Limb (tissue), 2 donors: ENCODE measurements at regions not wholly inside any gene's neighbourhood (a gene's known extent, or its start where the extent isn't known, plus 50 kb on each side); places are given as distances from the start of the nearest gene placed in this dataset.

Experiments
- DNase-seq, 2 donors: peaks; one replicate each; pipeline ENCODE4 v3.0.0-alpha.2; 2016; ENCODE audit errors: extremely low spot score in 2 of 2

- DNase-seq: no peak
These were observed 356.7 kb upstream of the RPS6KA3 start for GRCh38 chrX:20623448-20623847.

DNA sequence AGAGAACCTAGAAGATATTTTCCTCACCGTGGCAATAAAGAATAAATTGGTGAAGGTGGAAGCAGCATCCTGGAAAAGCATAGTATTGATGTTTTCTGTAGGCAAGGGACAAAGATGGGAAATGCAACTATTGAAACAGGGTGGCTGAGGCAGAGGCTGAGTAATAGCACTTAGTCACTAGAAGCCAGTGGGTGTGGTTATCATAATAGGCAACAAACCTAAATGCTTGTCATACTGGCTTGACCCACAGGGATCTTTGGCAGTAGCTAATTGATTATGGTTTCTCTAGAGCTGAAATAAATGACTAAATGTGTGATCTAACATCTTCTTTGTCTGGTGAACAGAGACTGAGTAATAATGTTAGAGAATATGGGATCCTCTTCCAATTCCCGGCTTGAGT, 353.6 kb upstream of the RPS6KA3 start:
- DNase-seq: no peak

GRCh38 chrX:20609916-20610415, 343.3 kb upstream of the RPS6KA3 start:
- no peak for DNase-seq

DNA sequence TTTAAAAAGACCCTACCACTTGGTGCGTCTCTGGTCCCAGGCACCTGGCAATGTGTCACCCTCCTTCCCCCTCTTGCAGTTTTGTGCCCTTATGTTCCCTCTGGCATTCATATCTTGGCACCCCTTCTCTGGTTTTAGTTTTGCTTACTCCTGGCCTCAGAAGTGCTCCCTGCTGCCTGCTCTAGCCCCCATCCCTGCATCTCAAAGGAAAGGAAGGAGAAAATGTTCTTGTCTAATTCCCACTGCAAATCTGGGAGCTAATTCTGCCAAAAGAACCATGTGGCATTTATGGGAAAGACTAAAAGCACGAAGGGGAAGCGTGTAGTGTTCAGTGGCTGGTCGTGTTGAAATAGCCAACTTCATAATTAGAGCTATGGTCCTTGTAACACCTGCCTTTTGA, 340.1 kb upstream of the RPS6KA3 start:
- DNase-seq: no peak

DNA sequence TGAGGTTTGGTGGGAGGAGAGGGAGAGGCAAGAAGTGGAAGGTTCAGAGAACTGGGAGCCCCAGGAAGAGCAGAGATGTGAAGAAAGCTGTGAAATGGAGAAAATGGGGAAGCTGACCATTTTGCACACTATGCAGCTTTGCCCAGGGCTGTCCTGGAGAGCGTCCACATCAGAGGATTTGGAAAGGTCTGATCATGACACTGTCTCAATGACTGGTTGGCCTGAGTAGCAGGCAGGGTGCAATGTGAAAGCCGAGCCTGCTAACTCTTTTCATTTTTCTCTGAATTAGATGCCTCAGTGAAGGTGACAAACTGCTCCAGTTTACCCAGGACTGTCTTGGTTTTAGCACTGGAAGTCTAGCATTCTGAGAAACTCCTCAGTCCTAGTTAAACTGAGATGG, 330.1 kb upstream of the RPS6KA3 start:
- no peak for DNase-seq

GRCh38 chrX:20595928-20596575, 329.3 kb upstream of the RPS6KA3 start:
- DNase-seq: no peak

- DNase-seq: no peak
These were observed 328.3 kb upstream of the RPS6KA3 start for GRCh38 chrX:20594985-20595384.

- no peak for DNase-seq
These were observed 327.1 kb upstream of the RPS6KA3 start for GRCh38 chrX:20593836-20594235.

- DNase-seq: no peak
These were observed 326.7 kb upstream of the RPS6KA3 start for GRCh38 chrX:20593402-20593801.

DNA sequence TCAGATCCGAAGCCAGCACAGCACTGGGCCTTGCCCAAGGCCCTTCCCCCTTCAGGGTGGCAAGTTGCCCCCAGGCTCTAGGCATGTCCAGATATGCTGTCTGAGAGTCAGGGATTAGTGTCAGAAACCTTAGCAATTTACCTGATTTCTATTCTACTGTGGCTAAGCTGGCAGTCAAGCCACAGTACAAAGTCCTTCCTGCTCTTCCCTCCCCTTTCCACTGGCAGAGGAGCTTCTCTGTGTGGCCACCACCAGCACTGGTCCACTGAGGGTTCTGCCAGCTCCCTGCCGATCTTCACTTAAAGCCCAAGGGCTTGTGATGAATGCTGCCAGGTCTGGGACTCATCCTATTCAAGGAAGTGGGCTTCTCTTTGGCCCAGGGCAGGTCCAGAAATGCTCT, 324.5 kb upstream of the RPS6KA3 start:
- DNase-seq: no peak

DNA sequence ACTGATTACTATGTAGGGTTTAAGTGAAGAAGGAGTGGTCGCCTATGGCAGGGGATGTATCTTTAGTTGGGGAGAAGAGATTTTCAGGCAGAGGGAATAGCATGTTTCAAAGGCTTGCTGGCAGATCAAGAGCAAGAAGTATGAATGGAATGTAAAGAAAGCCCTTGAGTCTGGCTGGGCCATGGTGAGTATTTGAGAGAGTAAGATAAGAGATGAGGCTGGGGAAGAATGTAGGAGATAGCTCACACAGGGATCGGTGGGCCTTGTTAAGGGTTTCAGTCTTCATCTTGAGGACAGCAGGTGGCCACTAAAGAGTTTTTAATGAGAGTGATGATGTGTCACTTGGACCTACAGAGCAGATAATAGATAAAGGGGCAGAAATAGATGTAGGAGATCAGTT, 319.1 kb upstream of the RPS6KA3 start:
- DNase-seq: no peak

GRCh38 chrX:20571611-20572010, 304.9 kb upstream of the RPS6KA3 start:
- no peak for DNase-seq

- DNase-seq: no peak
These were observed 300.4 kb upstream of the RPS6KA3 start for GRCh38 chrX:20567108-20567507.

DNA sequence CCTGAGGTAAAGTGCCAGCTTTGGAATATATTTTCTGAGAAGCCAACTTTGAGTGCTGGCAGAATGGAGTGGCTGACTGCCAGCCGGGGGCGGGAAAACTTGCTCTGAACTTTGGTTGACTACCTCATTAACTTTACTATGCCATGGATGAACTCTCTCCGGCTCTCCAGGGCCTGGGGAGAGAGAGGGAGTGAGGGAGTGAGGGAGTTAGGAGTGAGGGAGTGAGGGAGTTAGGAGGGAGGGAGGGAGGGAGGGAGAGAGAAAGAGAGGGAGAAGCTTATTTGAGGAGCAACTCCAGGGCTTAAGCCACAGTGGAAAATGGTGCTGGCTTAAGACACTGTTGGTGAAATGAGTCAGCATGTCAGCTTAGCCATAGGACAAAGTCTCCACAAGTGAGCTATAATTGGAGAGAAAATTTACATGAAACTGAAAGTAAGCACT, 280.9 kb upstream of the RPS6KA3 start:
- peak in 1 of 2 donors; percentile 40 for DNase-seq

GRCh38 chrX:20545538-20545937, 278.8 kb upstream of the RPS6KA3 start:
- DNase-seq: no peak

DNA sequence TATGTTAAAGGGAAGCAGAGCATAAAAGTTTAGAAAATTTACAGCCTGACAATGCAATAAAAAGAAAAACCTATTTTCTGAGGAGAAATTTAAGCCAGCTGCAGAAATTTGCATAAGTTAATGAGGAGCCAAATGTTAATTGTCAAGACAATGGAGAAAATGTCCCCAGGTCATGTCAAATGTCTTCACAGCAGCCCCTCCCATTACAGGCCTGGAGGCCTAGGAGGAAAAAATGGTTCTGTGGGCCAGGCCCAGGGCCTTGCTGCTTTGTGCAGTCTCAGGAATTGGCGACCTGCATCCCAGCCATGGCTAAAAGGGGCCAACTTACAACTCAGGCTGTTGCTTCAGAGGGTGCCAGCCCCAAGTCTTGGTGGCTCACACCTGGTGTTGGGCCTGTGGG, 275.4 kb upstream of the RPS6KA3 start:
- DNase-seq: no peak

DNA sequence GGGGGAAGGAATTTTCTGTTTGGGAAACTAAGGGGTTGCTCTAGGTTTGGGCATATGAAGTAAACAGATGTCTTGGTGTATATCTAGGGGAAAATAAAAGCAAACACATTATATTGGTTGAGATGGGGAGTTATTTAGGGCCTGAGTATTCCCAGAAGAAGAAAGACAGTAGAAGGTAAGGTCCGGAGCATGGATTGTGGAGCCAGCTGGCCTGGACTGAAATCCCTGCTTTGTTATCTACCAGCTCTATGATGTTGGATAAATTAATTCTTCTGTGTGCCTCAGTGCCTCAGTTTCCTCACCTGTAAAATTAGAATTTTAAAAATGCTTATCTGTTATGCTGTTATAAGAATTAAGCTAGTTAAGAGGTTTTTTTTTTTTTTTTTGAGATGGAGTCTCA, 272.3 kb upstream of the RPS6KA3 start:
- DNase-seq: no peak

- DNase-seq: no peak
These were observed 265.0 kb upstream of the RPS6KA3 start for GRCh38 chrX:20531667-20532066.

DNA sequence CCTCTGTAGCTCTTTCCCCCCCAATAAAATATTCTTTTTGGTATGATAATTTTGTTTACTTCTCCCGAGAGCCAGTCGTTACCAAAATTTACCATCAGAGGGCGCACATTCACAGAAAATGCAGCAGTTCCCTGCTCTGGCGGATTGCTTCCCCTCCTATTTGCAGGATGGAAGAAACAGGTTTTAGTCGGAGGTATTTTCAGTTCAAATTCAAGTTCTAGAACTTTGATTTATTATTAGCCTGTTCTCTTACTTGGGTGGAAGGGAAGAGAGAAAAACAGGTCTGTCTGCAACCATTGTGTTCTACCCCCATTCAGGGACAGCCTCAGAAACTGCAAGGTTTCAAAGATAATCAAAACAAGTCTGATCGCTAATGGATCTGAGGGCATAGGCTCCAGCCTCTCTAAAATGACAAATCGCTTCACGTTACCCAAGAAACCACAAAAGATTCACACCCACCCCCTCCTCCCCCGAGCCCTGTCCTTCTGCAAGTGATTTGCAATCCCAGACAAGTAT, 263.8 kb upstream of the RPS6KA3 start:
- peak; percentile 51 to 72 for DNase-seq

- no peak for DNase-seq
These were observed 263.0 kb upstream of the RPS6KA3 start for GRCh38 chrX:20529711-20530110.

DNA sequence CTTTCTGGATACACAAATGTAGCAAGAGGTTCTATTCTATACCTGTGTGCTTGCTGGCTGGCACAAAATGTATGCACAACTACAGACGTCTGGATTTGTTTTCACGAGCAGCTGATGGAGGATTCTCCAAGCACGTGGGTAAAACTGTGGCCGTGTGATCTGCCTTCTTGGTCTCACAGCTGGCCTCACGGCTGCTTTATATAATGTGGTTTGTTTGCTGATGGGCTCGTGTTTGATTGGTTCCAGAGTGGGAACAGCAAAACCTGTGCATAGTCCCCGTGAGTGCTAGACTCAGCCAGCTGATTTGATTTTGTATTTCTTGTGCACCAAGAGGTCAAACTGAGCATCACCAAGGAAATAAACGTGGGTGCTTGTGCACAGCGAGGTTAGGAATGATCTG, 262.6 kb upstream of the RPS6KA3 start:
- DNase-seq: no peak

DNA sequence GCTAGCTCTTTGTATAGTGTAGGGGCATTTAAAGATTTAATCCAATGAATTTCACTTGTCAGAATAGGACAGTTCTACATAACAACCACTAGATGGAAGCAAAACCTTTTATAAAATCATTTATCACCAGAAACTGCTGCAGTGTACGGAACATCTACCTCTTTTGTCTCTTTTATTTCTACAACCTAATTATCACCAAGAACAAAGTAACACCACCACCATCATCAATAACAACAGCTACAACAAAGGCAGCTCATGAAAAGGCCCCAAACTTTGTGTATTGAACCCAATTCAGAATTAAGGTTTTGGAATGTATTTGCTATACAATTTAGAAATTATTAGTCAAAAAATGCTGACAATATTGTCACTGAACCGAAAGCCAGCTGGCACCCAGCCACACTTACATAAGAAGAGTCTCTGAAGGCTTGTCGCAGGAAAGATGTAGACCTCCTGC, 260.9 kb upstream of the RPS6KA3 start:
- peak; percentile 36 to 62 for DNase-seq

DNA sequence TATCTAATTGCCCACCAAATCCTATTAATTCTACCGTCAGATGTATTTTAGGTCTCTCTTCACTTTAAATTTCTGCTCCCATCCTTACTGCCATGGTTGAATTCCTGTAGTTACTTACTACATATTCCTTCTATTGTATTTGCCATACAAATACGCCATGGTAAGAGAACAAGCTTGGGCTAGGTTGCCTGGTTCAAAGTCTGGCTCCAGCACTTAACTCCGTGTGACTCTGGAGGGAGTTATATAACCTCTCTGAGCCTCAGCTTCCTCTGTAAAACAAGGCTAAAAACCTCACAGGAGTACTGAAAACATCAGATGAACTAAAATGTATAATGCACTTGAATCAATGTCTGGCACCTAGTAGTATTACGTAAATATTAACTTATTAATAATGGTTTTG, 260.3 kb upstream of the RPS6KA3 start:
- DNase-seq: no peak
